CD4-positive, alpha-beta T cell treated with Interleukin-15 for 4 hours (primary cell): ENCODE measurements at regions not wholly inside any gene's neighbourhood (a gene's known extent, or its start where the extent isn't known, plus 50 kb on each side); places are given as distances from the start of the nearest gene placed in this dataset.

ENCODE experiments used
- DNase-seq: peaks from one replicate; pipeline ENCODE4 v3.0.0-alpha.2; 2020; ENCODE audit warnings: low spot score

DNA sequence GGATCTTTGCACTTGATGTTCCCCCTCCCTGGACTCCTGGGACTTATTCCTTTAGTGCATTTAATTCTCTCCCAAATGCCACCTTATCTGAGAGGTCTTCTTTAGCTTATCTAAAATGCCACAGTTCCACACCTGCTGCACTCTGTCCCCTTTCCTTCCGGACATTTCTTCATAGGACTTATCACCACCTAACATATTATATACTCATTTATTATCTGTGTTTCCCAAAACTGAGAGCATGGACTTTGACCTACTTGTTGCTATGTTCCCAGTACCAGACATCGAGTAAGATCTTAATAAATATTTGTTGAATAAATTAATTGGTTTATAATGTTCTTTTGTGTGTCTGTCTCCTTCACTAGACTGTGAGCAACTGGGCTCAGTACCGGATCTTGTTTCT, 585.3 kb downstream of the INSC start:
- DNase-seq = no peak

DNA sequence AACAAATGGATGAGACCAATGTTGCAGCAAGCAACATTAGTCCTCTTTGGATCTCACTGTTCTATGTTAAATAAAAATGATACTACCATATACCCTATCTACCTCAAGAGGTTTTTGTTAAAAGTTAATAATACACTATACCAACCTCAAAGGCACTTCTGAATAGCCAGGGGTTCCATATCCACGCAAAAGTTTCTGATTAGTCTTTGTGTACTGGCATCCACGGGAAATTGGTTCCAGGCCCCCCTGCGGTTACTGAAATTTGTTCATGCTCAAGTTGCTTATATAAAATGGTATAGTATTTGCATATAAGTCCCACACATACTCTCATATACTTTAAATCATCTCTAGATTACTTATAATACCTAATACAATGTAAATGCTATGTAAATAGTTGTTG, 585.7 kb downstream of the INSC start:
- no peak for DNase-seq

DNA sequence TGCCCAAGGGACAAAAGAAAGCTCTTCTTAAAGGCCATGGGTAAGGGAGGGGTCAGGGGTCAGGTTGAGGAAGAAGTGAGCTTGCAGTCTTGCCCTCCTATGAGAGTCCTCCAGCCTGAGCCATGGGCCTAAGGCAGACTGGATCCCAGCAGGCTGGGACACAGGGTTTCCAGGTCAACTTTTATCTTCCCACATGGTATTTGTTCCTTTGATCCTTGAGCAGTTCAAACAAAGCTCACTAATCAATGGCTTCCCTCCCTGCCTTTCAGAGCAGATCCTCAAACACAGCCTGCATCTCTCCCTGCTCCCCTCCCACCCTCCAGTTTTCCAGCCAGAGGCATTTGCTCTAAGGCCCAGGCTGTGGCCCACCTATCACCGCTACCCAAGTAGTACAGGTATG, 589.3 kb downstream of the INSC start:
- no peak for DNase-seq

DNA sequence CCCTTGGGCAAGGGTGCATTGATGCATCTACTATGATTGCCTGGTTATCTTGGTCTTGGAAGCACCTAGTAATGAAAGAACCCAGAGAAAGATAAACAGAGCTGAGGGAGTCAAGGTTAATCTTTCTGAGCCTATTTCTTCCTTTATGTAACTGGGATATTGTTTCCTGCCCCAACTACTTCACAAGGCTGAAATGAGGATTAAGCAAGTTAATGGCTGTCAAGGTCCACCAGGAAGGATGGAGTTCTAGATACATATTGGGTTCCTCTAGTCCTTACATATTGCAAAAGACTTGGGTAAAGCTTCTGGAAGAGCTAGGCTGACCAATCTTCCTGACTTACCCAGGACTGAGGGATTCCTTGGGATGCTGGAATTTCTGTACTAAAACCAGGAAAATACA, 589.8 kb downstream of the INSC start:
- no peak for DNase-seq

- no peak for DNase-seq
Measured at GRCh38 chr11:15705891-15706290, 591.2 kb downstream of the INSC start.

GRCh38 chr11:15707194-15707593, 592.5 kb downstream of the INSC start:
- DNase-seq = no peak

DNA sequence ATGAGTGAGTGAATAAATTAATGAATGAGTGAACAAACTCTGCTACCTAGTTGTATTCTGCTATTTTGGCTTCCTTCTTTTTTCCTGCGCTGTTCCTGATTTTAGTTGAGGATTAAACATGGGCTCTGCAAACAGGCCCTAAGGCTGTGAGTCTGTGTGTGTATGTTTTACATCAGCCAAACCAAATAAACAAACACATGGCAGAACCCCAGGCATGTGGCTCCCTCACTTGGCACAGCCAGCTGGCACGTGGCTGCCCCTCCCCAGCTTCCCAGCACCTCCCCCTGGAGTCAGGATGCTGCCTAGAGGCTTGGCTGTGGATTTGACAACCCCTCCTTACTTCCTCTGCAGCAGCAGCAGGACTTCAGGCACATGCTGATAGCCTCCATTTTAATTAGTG, 593.2 kb downstream of the INSC start:
- DNase-seq = no peak

- no peak for DNase-seq
Measured at GRCh38 chr11:15710580-15711275, 596.0 kb downstream of the INSC start.

DNA sequence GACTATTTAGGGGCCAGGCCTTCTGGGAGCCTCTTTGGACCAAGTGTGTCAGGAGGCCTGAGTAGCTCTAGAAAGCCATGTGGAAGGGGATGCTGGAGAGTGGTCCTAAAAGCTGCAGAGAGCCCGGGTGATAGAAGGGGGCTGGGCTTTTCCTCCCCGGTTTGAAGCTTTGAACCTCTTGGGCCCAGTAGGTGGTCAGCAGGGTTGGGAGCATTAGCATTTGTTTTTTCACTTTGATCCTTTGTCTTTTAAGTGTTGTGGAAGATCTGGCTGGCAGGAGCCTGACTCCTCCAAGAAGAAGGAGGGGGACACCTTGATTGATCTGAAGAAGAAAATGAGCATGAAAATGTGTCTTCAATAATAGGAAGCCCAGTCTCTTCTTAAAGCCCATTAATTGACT, 596.6 kb downstream of the INSC start:
- DNase-seq = no peak

DNA sequence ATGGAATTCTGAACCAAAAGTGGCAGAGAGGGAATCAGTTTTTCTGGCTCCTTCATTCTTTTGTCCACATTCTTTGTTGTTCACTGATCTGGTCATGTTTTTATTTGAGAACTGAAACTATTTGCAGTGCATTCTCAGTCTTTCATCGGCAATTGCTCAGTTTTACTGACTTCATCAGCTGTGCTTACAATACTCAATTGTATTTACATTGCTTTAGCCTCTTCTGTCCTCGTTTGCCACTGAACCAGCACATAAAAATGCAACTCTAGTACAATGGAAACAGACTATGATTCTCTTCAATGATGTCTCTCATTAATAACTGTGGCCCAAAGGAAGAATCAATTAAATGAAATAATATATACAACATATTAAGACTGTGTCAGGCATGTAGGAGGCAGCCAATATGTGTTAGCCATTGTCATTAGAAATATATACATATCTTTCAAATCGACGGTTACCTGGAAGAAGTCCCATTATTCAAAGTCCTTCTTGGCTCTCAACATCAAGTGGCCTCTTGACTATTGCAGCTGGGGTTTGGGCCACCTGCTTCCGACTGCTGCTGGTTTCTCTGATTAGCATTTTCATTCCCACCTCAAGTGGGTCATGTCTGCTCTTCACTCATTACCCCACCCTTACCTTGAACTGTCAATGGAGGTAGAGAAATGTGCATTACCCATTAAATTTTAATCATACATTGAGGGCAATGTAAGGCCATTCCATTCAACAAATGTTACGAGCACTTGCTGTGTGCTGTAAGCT, 600.1 kb downstream of the INSC start:
- no peak for DNase-seq

- DNase-seq = no peak
Measured at GRCh38 chr11:15716550-15716949, 601.8 kb downstream of the INSC start.

- no peak for DNase-seq
Measured at GRCh38 chr11:15720460-15720859, 605.7 kb downstream of the INSC start.

DNA sequence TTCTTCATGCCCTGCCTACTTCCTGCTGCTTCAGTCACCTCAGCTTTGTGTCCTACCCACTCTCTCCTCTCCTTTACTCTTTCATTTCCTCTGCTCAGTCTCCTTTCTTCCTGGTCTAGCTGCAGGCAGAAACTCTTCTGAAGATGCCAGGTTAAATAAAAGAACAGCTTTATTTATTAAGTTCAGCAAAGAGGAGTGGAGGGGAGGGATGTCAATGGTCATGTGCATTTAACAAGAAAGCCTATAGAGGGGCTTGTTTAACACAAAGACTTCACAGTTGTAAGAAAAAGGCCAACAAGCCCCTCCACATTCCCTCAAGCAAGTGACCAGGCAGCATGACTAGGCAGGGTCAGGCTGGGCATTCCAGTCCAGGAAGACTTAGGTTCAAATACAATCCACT, 609.2 kb downstream of the INSC start:
- no peak for DNase-seq

DNA sequence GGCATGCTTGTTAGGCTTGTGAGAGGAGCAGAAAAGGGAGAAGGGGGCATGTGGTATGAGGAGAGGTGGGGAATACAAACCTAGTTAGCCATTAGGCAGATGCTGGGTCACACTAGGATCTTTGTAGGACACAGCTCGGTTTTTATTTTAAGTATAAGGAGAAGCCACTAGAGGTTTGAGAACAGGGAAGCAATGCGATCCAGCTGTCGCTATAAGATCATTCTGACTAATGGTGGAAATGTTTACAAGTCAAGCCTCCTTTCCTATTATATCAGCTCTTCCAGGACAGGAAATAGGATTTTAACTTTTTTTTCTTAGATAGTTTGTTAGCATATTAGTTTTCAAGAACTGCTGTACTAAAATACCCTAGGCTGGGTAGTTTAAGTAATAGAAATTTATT, 609.9 kb downstream of the INSC start:
- no peak for DNase-seq

- DNase-seq = no peak
Measured at GRCh38 chr11:15725246-15725645, 610.5 kb downstream of the INSC start.

DNA sequence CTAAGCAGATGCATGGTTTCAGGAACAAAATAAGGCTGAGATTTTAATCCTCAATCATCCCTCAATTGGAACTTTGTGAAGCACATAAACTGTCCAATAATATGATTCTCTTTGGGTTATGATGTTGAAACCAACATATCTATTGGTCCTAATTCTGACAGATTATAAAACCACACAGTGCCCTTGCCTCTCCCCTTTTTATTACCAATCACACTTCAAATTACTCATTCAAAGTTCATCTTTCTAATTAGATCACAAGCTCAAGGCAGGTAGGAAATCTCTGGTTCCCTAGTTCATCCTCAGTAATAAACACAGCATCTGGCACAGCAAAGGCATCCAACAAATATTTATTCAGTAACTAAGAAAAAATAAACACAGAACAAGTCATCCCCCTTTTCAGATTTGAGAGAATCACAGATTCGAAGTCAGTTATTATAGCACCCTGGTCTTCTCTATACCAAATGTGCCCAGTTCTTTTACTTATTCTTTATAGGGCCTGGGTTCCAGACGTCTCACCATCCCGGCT, 611.6 kb downstream of the INSC start:
- no peak for DNase-seq

DNA sequence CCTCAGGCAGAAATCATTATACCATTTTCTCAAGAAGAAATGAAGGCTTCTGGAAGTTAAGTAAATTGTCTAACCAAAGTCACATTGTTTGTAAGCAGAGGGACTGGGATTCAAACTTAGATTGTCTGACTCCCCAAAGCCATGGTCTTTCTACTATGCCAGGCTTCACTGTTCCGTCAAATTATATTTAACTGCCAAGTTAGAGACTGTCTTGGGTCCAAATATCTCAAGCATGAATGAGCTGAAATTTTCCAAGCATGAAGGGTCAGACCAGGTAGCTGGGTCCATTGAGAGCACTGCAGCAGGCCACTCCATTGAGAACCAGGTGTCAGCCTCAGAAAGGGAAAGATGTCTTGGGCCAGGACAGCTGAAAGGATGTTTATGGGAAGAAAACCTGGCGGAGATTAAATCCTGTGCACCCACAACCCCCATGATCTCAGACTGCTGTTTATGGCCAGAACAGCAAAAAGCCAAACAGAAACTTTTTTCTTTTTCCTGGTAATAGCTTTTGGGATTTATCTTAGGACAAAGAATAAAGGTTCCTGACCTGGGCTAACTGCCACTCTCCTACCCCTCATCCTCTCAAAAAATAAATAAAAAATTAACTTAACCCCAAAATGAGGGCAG, 612.3 kb downstream of the INSC start:
- DNase-seq = no peak

DNA sequence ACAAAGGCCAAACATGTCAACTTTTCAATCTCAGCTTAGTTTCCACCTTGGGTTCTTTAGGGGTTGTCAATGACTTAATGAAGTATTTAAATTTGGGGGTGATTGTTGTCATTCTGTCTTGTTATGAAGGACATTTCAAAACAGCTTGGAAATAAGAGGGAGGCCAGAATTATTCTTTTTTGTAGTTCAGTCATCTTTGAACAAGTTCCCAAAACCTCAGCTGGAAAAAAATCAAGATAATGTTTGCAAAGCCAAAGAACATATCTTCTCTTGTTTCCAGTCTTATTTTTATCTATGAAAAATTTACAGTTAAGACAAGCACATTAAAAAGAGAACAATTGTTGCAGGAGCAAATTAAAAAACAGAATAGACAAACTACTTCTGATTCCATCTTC, 612.8 kb downstream of the INSC start:
- no peak for DNase-seq

GRCh38 chr11:15728207-15728606, 613.5 kb downstream of the INSC start:
- DNase-seq = no peak

DNA sequence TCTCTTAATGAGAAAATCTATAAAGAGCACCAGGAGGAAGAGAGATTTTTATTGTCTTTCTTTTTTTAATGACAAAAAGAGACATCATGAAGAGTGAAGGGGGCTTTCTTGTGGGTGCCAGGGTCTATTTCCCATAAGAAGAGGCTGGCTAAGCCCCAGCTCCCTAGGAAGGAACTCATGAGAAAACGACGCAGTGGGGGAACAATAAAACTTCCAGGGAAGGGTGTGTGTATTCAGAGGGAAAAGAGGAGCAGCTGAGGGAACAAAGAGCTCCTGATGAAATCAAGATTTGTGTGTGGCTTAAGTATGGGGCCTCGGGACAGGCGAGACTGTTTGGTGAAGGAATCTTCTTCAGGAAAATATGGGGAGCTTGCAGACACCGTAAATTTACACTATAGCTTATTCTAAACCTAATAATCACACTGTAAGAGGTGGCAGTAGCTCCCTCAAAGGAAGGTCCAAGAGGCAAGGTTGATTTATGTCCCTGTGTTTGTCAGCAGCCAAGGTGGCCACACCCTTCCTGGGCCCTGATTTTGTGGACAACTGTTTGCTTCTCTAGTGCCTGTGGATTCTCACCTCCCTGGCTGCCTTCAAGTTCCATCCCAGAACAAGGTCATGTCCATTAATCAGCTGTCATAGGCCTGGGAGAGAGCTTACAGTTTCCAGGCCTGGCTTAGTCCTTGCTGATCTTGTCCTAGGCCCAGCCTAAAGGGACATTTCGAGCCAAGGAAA, 615.7 kb downstream of the INSC start:
- DNase-seq = no peak

DNA sequence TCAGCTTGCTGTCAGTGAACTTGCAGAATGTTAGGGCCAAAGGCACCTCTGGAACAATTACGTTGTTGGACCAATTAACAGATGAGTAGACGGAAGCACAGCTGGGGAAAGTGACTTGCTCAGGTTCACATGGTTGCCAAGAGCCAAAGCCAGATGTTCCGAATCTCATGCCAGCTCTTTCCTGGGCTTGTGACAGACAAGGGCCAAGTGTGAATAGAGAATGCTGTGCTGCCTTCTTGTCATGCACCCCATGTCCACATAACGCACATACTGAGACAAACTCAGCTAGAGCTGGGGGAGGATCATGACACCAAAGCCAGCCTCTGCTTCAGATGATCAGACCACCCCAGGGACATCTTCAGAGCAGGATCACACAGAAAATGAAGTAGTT, 616.3 kb downstream of the INSC start:
- DNase-seq = no peak

DNA sequence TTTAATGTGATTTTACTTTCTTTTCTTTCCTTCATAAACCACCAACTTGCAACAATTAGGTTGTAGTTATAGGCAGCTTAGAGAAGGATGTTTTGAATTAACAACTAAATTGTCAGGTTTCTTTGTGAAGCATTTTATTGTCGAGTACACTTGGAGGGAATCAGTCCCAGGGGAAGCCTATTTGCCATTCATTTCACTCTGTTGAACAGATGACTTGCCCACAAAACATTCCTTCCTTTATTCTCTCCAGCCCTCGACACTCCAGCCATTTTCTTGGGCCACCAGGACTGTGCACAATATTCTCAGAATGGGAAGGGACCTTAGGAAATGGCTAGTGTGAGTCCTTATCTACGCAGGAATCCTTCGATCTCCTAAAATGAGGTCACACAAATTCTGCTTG, 620.6 kb downstream of the SOX6 start:
- DNase-seq = no peak

DNA sequence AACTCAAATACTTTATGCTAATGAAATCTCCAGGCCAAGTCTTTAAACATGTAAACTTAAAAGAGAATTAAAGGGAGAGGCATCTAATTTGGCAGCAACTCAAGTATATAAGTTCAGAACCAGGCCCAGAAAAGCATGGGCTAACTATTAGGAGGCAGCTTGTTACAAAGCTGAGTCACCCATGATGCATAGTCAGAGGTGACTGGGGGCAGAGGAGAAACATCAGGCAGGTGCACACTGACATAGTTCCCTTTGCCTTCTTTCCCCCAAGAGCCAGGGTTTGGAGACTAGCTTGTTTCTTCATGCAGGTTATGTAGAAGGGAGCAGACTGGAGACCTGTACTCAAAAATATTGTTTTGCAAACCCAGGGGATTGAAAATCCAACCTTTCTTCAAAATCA, 619.0 kb downstream of the SOX6 start:
- DNase-seq = no peak
